Activated CD4-positive, alpha-beta T cell treated with anti-CD3 and anti-CD28 coated beads, Interleukin-2, amount 50 U/mL, for 48 hours (primary cell): ENCODE measurements at regions not wholly inside any gene's neighbourhood (a gene's known extent, or its start where the extent isn't known, plus 50 kb on each side); places are given as distances from the start of the nearest gene placed in this dataset.
"Not testable (repeated sequence)": the region's sequence is repeated elsewhere in the genome, so short reads cannot be mapped to it uniquely, and the experiment has no call there.

Experiments
- DNase-seq, 2 experiments: peaks; one replicate each; pipeline ENCODE4 v3.0.0-alpha.2; 2020

DNA sequence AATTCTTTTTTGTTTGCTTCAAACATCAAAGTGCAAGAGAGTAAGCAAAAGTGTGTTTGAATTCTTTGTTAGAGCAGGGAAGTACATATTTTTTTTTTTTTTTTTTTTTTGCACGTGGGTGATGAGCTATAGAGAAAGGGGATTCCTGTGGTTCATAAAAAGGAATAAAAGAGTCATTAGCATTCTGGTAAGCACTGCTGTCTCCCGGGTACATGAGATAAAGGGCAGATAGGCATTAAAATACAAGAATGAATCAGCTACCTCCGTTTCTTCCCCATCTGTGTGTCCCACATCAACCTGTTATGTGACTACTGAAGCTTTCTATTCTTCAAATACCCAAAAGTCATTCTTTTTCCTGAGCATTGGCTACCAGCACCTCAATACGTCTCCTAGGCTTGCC lies 102.4 kb upstream of the SEMA3D start:
- no peak for DNase-seq

- no peak for DNase-seq
Measured at GRCh38 chr7:85287106-85287825, 100.4 kb upstream of the SEMA3D start.

DNA sequence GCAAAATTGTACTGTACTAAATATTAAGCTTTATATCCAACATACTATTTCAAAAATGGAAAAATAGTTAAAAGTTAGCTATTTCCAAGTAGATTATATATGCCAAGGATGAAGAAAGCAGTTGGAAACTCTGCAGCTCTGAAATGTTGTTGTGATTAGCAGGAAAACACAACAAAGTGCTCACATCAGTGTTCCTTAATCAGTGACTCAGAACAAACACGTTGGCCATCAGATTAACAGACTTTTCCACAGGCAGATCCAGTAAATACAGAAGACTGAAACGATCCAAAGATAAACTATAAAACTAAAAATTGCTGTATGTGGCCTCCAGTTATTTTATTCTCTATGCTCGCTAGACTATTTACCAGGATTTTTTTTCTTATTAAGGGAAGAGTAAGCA lies 99.6 kb upstream of the SEMA3D start:
- no peak for DNase-seq

DNA sequence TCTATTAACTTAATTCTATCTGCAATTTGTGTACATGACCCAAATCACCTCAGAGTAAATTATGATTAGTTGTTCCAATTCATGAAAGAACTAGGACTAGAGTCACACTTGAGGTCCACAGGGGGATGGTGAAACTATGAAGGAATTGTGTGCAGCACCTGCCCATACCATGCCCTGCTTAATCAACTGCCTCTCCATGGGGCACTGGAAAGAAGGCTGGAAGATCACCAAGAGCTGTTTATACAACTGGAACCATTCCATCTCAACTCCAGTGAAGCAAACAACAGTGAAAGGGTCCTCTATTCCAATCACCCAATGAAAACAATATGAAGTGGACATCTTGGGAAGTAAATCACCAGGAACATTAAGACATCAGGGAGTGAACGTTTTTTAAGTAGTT lies 98.7 kb upstream of the SEMA3D start:
- DNase-seq: no peak

DNA sequence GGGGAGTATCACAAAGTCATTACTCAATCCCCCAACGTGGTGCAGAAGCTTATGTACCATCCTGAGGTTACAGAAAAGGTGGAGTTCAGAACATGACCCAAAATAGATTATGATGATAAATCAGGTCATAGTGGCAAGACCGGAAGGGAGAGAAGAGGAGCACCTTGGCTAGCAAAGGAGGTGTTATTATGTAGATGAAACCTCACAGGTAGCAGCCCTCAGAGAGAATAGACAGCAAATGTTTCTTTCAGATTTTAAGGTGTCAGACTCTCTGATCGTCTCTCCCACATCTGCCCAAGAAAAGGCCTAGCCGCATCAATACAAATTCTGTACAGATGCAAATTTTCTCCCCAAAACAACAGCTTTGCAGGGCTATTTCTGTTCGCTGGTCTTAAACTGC lies 88.3 kb upstream of the SEMA3D start:
- DNase-seq: no peak

DNA sequence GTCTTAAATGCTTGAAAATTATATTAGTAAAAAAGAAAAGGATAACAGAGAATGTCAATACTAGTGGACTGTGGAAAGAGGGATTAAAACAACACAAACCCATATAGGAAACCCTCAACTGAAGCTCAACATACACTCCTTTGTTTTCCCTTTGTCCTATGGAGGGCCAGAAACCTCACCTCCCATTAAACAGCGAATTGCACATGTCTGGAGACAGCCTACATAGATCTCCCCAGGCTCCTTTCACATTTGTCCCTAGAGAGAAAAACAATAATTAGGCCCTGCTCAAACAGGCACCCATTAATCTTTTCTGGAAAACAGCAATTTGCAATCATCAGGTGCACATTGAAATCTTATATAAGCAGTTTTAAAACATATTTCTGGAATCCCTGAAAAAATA lies 87.6 kb upstream of the SEMA3D start:
- DNase-seq: no peak

- DNase-seq: no peak
Measured at GRCh38 chr7:85262891-85263290, 76.0 kb upstream of the SEMA3D start.

GRCh38 chr7:85261336-85261735 lies 74.5 kb upstream of the SEMA3D start:
- no peak for DNase-seq

GRCh38 chr7:85249787-85250186 lies 62.9 kb upstream of the SEMA3D start:
- not testable (repeated sequence) for DNase-seq

- no peak for DNase-seq
Measured at GRCh38 chr7:85239109-85239508, 52.3 kb upstream of the SEMA3D start.

DNA sequence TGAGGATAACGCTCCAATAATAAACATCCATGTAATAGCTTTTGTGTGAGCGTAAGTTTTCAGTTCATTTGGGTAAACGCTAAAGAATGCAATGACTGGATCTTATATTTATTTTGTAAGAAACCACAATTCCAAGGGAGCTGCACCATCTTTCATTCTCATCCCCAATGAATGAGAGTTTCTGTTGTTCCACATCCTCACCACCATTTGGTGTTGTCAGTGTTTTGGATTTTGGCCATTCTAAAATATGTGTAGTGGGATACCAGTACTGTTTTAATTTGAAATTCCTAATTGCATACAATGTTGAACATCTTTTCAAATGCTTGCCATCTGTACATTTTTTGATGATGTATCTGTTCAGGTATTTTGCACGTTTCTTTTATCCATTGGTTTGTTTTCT lies 50.9 kb upstream of the SEMA3D start:
- DNase-seq: no peak
